ENCODE measurements at regions not wholly inside any gene's neighbourhood (a gene's known extent, or its start where the extent isn't known, plus 50 kb on each side); places are given as distances from the start of the nearest gene placed in this dataset.

GRCh38 chr10:78901694-78902093 lies 167.1 kb upstream of the ZMIZ1 start:
- no peak for FAIRE-seq

GRCh38 chr10:78902815-78903214 lies 166.0 kb upstream of the ZMIZ1 start:
- FAIRE-seq, result no peak

GRCh38 chr10:78903341-78903940 lies 165.3 kb upstream of the ZMIZ1 start:
- FAIRE-seq, result no peak

- FAIRE-seq, result no peak
Measured at GRCh38 chr10:78904196-78904595, 164.6 kb upstream of the ZMIZ1 start.

- FAIRE-seq, result no peak
Measured at GRCh38 chr10:78905015-78905956, 163.5 kb upstream of the ZMIZ1 start.

GRCh38 chr10:78905957-78906308 lies 162.8 kb upstream of the ZMIZ1 start:
- no peak for FAIRE-seq

- no peak for FAIRE-seq
Measured at GRCh38 chr10:78906734-78907390, 161.9 kb upstream of the ZMIZ1 start.

- no peak for FAIRE-seq
Measured at GRCh38 chr10:78907551-78908211, 161.1 kb upstream of the ZMIZ1 start.

GRCh38 chr10:78909221-78909620 lies 159.5 kb upstream of the ZMIZ1 start:
- FAIRE-seq, result no peak

GRCh38 chr10:78910021-78910420 lies 158.7 kb upstream of the ZMIZ1 start:
- no peak for FAIRE-seq

- FAIRE-seq, result no peak
Measured at GRCh38 chr10:78910476-78910875, 158.3 kb upstream of the ZMIZ1 start.

- FAIRE-seq, result no peak
Measured at GRCh38 chr10:78910886-78911285, 157.9 kb upstream of the ZMIZ1 start.

- FAIRE-seq, result no peak
Measured at GRCh38 chr10:78911533-78912340, 157.0 kb upstream of the ZMIZ1 start.

- FAIRE-seq, result no peak
Measured at GRCh38 chr10:78912361-78913218, 156.2 kb upstream of the ZMIZ1 start.

- FAIRE-seq, result no peak
Measured at GRCh38 chr10:78913219-78914059, 155.3 kb upstream of the ZMIZ1 start.

GRCh38 chr10:78914060-78914378 lies 154.7 kb upstream of the ZMIZ1 start:
- FAIRE-seq, result no peak

GRCh38 chr10:78914502-78915189 lies 154.1 kb upstream of the ZMIZ1 start:
- no peak for FAIRE-seq

GRCh38 chr10:78915190-78915518 lies 153.6 kb upstream of the ZMIZ1 start:
- no peak for FAIRE-seq

GRCh38 chr10:78916227-78916626 lies 152.5 kb upstream of the ZMIZ1 start:
- FAIRE-seq, result no peak
